Endometrium (tissue), 2 donors: ENCODE measurements at regions not wholly inside any gene's neighbourhood (a gene's known extent, or its start where the extent isn't known, plus 50 kb on each side); places are given as distances from the start of the nearest gene placed in this dataset.
A peak's percentile ranks its signal among the peaks of the same experiment; 100 is the strongest.

Source experiments
- FAIRE-seq: peaks from 2 replicates; lab custom pipeline; 2012; peaks lifted over from hg19 to GRCh38; lab: Jason Lieb, UNC
- donor health status: control.
- donor health status: control.

GRCh38 chr6:121499666-121500065, 64.2 kb downstream of the GJA1 start:
- FAIRE-seq, result no peak

- no peak for FAIRE-seq
Measured at GRCh38 chr6:121503589-121503991, 68.1 kb downstream of the GJA1 start.

- no peak for FAIRE-seq
Measured at GRCh38 chr6:121504227-121504626, 68.8 kb downstream of the GJA1 start.

GRCh38 chr6:121505284-121505683, 69.8 kb downstream of the GJA1 start:
- FAIRE-seq, result no peak

GRCh38 chr6:121506761-121507754, 71.6 kb downstream of the GJA1 start:
- no peak for FAIRE-seq

GRCh38 chr6:121510568-121511177, 75.2 kb downstream of the GJA1 start:
- FAIRE-seq, result peak; percentile 26

- peak; percentile 66 for FAIRE-seq
Measured at GRCh38 chr6:121515630-121516265, 80.3 kb downstream of the GJA1 start.

- no peak for FAIRE-seq
Measured at GRCh38 chr6:121516331-121516730, 80.9 kb downstream of the GJA1 start.

GRCh38 chr6:121520337-121521163, 85.1 kb downstream of the GJA1 start:
- FAIRE-seq, result no peak

- FAIRE-seq, result no peak
Measured at GRCh38 chr6:121521164-121521555, 85.7 kb downstream of the GJA1 start.

- FAIRE-seq, result no peak
Measured at GRCh38 chr6:121522265-121522664, 86.8 kb downstream of the GJA1 start.

GRCh38 chr6:121522771-121523386, 87.4 kb downstream of the GJA1 start:
- no peak for FAIRE-seq

GRCh38 chr6:121523628-121524027, 88.2 kb downstream of the GJA1 start:
- FAIRE-seq, result no peak

GRCh38 chr6:121526282-121526681, 90.8 kb downstream of the GJA1 start:
- no peak for FAIRE-seq

- no peak for FAIRE-seq
Measured at GRCh38 chr6:121531658-121532169, 96.3 kb downstream of the GJA1 start.

GRCh38 chr6:121533321-121533841, 97.9 kb downstream of the GJA1 start:
- FAIRE-seq, result peak; percentile 54

GRCh38 chr6:121535777-121536176, 100.3 kb downstream of the GJA1 start:
- FAIRE-seq, result no peak

GRCh38 chr6:121536345-121536744, 100.9 kb downstream of the GJA1 start:
- FAIRE-seq, result no peak

- no peak for FAIRE-seq
Measured at GRCh38 chr6:121539439-121539838, 104.0 kb downstream of the GJA1 start.

GRCh38 chr6:121540210-121540609, 104.8 kb downstream of the GJA1 start:
- FAIRE-seq, result no peak

- peak; percentile 23 for FAIRE-seq
Measured at GRCh38 chr6:121544691-121545090, 109.2 kb downstream of the GJA1 start.
